Stimulated activated CD4-positive, alpha-beta T cell treated with anti-CD3 and anti-CD28 coated beads, Interleukin-12 subunit alpha, Interleukin-12 subunit beta, amount 100 ng/mL, for 48 hours (primary cell): ENCODE measurements at regions not wholly inside any gene's neighbourhood (a gene's known extent, or its start where the extent isn't known, plus 50 kb on each side); places are given as distances from the start of the nearest gene placed in this dataset.

Source experiments
- DNase-seq, 3 donors: peaks; one replicate each; pipeline ENCODE4 v3.0.0-alpha.2; 2020; ENCODE audit warnings: low read depth in 2 of 3, low spot score in 1 of 3

- DNase-seq: no peak
Measured at GRCh38 chr1:106620521-106620954, 435.9 kb upstream of the PRMT6 start.

- no peak for DNase-seq
Measured at GRCh38 chr1:106621853-106622252, 434.6 kb upstream of the PRMT6 start.

GRCh38 chr1:106637566-106637965 lies 418.9 kb upstream of the PRMT6 start:
- no peak for DNase-seq

GRCh38 chr1:106646261-106646784 lies 410.2 kb upstream of the PRMT6 start:
- no peak for DNase-seq

- DNase-seq: no peak
Measured at GRCh38 chr1:106646816-106647215, 409.7 kb upstream of the PRMT6 start.

- no peak for DNase-seq
Measured at GRCh38 chr1:106651028-106651762, 405.3 kb upstream of the PRMT6 start.

GRCh38 chr1:106659490-106660244 lies 396.8 kb upstream of the PRMT6 start:
- DNase-seq: no peak

GRCh38 chr1:106675558-106675957 lies 380.9 kb upstream of the PRMT6 start:
- no peak for DNase-seq

- DNase-seq: no peak
Measured at GRCh38 chr1:106676021-106676420, 380.5 kb upstream of the PRMT6 start.

- no peak for DNase-seq
Measured at GRCh38 chr1:106677181-106677580, 379.3 kb upstream of the PRMT6 start.

- no peak for DNase-seq
Measured at GRCh38 chr1:106677721-106678120, 378.8 kb upstream of the PRMT6 start.

- no peak for DNase-seq
Measured at GRCh38 chr1:106678279-106679050, 378.0 kb upstream of the PRMT6 start.

- DNase-seq: no peak
Measured at GRCh38 chr1:106680216-106680615, 376.3 kb upstream of the PRMT6 start.

GRCh38 chr1:106680776-106681344 lies 375.6 kb upstream of the PRMT6 start:
- no peak for DNase-seq

- no peak for DNase-seq
Measured at GRCh38 chr1:106681939-106682522, 374.4 kb upstream of the PRMT6 start.

GRCh38 chr1:106688446-106688845 lies 368.0 kb upstream of the PRMT6 start:
- no peak for DNase-seq

- DNase-seq: no peak
Measured at GRCh38 chr1:106698660-106699059, 357.8 kb upstream of the PRMT6 start.

GRCh38 chr1:106699433-106699832 lies 357.0 kb upstream of the PRMT6 start:
- no peak for DNase-seq

GRCh38 chr1:106700211-106700610 lies 356.3 kb upstream of the PRMT6 start:
- no peak for DNase-seq

- DNase-seq: no peak
Measured at GRCh38 chr1:106705971-106706370, 350.5 kb upstream of the PRMT6 start.

- DNase-seq: no peak
Measured at GRCh38 chr1:106717591-106717990, 338.9 kb upstream of the PRMT6 start.
